Fibroblast of peridontal ligament (primary cell): ENCODE measurements at regions not wholly inside any gene's neighbourhood (a gene's known extent, or its start where the extent isn't known, plus 50 kb on each side); places are given as distances from the start of the nearest gene placed in this dataset.

ENCODE experiments used
- DNase-seq: peaks from one replicate; pipeline ENCODE4 v3.0.0-alpha.2; 2010; ENCODE audit errors: extremely low read depth

DNA sequence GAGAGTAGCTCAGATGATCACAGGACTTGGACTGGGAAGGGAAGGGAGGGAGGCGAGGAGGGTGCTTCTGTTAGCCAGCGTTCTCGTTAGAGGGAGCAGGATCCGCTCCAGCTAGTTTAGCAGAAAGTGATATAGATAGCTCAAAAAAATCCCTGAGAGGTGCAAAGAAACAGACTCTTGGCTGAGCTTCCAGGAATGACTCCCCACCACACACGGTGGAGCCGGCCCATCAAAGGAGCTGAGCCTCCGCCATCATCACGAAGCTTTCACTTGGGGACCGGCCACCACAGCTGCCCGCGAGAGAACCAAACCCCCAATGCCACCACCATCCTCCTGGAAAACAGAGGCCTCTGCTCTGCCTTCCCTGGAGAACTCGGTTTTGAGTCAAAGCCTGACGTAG, 124.6 kb upstream of the BCL2L14 start:
- no peak for DNase-seq

DNA sequence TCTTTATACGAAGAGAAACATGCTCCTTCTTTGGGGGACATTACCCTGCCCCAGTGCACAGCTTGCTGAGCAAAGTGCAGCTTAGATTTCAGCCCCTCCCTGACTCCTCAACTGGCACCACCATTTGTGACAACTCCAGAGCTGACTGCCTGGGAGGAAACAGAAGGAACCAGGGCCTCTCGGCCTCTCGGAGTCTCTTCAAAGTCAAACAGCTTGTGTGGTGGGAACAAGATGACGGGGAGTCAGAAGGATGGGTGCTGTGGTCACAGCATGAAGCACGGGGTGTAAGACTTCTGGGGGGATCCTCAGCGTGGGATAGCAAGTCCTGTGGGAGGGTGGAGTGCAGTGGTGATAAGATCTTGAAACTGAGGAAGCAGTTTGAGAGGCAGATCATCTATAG, 123.5 kb upstream of the BCL2L14 start:
- DNase-seq, result no peak

GRCh38 chr12:11949738-11950411, 120.9 kb upstream of the BCL2L14 start:
- no peak for DNase-seq

- DNase-seq, result no peak
These were observed 119.5 kb upstream of the BCL2L14 start for GRCh38 chr12:11951209-11951608.

DNA sequence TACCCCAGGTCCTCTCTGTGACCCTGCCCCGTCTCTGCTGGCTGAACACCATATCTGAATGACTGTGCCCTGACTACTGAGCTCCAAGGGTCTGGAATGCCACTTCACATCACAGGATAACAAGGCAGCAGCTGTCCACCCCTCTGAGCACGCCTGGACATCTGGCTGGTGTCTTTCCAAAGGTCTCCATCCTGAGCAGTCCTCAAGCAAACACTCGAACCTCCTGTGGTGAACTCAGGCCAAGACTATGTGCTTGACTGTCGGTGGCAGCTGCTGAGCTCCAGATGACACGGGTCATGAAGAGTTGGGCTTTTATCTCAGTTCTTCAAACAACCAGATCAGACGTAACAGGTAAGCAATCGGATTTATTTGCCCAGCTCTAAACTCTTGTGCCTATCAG, 117.2 kb upstream of the BCL2L14 start:
- no peak for DNase-seq

GRCh38 chr12:11954181-11954580, 116.6 kb upstream of the BCL2L14 start:
- no peak for DNase-seq

GRCh38 chr12:11958221-11959091, 112.3 kb upstream of the BCL2L14 start:
- peak; percentile 95 for DNase-seq

DNA sequence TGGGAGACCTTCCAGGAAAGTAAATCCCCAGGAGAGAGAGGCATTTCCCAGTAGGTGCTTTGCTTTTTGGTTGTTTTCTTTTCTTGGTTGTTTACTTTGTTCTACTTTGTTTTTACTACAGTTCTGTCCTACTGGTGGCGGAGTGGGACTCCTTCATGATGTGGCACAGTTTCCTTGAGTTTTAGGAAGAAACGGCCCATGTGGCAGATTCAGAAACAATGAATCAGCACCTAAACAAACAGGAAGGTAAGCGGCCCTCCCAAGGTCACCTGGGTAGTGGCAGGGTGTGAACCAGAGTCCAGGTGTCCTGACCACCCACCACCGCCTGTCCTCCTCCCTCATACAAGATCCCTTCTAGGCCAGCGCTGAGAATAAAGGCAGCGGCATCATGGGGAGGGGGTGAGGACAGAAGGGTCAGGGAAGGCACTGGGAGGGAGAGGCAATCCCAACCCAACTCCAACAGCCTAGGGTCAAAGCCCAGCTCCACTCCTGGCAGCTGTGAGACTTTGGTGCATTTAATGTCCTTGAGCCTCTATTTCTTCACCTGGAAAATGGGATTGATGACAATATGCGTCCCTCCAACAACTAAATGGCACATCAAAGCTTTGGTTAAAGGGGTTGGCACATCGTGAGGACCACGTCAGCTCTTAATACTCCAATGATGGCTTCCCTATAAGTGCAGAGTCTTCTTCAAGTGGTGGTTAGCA, 111.5 kb upstream of the BCL2L14 start:
- no peak for DNase-seq

DNA sequence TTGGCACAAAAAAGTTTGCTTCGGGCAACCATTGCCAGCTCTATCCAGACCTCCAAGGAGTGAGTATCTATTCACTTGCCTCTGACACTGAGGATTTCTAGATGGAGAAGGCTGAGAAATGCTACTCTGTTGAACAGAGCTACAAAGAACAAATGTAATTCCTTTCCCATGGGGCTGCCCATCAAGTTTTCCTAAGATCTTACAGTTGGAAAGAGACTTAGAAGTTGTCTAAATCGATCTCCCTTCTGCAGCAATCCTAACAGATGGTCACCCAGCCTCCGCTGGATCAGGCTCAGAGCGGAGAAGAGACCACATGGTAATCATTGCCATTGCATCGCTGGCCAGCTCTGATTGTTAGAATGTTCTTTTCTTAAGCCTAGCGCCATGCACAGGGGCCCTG, 110.1 kb upstream of the BCL2L14 start:
- DNase-seq, result no peak

- no peak for DNase-seq
These were observed 109.1 kb upstream of the BCL2L14 start for GRCh38 chr12:11961686-11962085.

DNA sequence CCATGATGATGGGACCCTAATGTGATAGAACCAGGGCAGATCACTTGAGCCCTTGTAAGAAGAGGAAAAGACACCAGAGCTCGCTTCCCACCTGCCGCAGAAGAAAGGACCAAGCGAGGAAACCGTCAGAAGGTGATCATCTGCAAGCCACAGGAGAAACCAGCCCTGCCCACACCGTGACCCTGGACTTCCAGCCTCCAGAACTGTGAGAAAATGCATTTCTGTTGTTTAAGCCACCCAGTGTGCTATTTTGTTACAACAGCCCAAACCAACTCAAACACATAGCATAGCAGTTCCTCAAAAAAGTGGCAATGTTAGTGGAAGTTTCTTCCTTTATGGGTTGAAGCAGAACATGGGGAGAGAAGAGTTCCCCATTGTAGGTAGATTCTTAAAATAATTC, 107.9 kb upstream of the BCL2L14 start:
- no peak for DNase-seq

DNA sequence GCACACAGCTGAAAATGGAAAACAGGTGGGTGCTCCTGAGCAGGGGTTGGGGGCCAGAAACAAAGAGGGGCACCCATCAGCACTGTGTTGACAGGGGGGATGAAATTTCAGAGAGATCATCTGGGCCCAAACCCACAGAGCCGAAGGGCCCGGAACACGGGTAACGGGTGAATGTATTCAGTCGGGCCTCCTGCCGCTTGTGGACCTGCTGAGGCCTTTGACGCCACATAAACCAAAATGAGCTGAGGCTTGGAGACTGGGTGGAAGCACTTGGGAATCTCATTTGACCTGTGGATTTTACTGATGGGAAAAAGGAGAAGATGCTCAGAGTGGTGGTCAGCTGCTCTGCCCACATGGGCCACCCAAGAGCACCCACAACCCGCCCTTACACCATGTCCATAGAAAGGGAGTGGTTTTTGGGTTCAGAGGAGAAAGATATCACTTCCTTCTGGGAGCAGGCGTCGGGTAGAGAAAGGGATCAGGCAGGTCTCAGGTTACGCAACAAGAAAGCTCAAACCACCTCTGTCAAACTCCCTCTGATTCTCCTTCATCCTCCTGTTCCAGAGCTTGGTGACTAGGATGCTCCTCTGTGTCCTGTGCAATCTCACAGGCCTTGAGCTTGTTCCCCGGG, 106.8 kb upstream of the BCL2L14 start:
- DNase-seq, result no peak

DNA sequence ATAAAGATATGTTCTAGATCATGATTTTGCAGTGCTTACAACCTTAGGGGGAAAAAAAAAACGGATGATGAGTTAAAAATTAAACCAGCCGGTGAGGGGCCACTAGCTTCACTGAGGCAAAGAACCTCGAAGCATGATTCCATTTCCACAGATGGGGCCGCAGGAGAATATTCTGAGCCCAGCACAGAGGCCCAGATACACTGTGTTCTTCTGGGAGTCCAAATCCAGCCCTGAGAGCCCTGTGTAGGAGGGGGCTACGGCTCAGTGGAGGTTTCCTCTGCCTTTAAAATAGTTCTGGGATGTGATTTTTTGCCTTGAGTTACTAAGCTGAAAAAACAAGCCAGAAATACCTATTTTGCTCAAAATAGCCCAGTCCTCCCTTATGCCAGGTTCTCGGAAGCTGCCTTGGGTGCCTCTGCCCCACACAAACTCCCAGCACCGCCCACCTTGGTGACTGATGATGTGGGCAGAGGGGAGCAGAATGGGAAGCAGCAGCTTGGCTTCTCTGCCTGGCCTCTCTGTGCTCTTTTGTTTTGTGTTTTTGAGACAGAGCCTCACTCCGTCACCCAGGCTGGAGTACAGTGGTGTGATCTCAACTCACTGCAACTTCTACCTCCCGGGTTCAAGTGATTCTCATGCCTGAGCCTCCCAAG, 105.4 kb upstream of the BCL2L14 start:
- DNase-seq, result no peak

DNA sequence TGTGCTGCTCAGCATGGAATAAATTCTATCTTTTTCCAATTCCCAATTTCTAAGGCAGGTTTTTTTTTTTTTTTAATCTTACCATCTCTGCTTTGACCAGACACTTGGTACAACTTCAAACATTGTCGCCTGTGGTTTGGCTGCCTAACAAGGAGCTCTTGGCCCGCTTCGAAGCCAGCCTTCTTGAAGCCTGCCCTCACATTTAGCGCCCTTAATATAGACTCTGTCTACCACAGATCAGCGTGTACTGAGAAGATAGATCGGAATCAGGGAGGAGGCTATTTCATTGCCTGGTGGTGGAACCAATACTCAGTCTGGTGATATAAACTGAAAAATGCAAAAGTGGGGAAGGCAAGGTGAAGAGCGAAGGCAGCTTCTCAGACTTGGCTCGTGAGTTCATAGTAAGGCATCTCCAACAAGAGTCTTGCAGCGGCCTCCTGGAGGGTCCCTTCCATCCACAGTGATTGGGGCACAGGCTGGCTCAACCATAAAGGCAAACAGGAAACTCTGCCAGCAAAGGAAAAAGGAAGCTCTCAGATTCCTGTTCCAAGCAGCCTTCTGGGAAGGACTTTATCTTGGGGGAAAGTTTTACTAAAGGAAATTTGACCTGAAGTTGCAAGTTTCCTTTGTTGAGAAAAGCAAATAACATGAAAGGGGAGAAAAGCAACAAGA, 103.2 kb upstream of the BCL2L14 start:
- DNase-seq, result peak; percentile 9

DNA sequence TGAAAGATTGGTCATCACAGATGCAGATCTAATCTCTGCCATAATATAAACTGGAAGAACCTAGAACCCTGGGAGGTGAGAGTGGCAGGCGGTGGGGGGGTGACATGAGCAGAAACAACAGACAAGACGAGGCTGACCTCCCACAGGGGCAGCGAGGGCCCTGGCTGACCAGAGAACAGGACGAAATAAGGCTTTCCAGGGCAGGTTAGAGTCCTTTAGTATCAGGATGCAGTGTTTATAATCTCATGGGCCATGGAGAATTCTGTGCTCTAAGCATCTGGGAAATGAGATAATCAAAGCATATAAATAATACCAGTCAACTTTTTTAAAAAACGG, 102.7 kb upstream of the BCL2L14 start:
- no peak for DNase-seq

DNA sequence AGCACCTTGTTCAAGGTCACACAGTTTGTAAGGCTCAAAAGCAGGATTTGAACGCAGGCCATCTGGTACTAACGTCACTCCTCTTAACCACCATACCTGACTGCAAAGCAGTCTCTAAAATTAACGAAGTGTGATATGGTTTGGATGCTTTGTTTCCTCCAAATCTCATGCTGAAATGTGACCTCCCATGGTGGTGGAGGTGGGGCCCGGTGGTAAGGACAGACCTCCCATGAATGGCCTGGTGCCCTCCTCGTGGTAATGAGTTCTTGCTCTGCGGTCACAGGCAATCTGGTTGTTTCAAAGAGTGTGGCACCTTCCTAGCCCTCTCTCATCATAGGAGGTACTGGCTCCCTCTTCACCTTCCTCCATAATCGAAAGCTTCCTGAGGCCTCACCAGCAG, 102.2 kb upstream of the BCL2L14 start:
- DNase-seq, result no peak

GRCh38 chr12:11969437-11970154, 101.1 kb upstream of the BCL2L14 start:
- no peak for DNase-seq

- no peak for DNase-seq
These were observed 100.6 kb upstream of the BCL2L14 start for GRCh38 chr12:11970155-11970520.

DNA sequence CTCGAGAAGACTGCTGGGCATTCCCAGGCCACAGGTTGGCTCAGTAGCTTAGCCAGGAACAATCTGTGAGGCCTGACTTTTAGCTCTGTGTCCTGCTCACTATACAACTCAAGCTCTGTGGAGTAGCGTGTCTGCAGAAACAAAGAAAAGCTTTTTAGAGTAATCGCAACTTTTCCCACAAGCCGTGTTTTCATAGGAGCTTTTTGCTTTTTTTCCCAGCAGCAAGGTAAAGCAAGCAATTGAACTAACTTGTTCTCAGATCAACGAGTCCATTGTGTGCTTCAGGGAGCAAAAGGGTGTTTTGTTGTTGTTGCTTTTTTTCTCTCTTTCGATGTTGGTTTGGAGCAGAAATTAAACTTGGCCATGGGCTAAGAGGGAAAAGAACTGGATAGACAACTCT, 97.3 kb upstream of the BCL2L14 start:
- DNase-seq, result no peak

DNA sequence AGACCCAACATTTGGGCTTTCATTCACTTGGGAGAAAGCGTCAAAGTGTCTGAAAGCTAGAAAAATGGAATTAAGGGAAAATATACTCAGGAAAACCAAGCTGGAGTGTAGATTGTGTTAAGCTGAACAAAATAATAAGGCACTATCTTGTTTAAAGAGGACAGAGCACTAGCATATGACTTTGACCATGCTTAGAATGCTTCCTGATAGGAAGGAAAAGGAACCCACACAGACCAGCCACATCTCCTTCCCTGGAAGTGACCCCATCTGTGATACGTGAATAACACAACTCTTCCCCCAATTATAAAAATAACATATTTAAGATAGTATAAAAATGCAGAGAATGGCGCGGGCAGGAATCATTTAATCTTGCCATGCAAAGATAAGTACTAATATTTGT, 94.7 kb upstream of the BCL2L14 start:
- DNase-seq, result no peak
